ENCODE measurements at regions not wholly inside any gene's neighbourhood (a gene's known extent, or its start where the extent isn't known, plus 50 kb on each side); places are given as distances from the start of the nearest gene placed in this dataset.
"Not testable (repeated sequence)": the region's sequence is repeated elsewhere in the genome, so short reads cannot be mapped to it uniquely, and the experiment has no call there.

DNA sequence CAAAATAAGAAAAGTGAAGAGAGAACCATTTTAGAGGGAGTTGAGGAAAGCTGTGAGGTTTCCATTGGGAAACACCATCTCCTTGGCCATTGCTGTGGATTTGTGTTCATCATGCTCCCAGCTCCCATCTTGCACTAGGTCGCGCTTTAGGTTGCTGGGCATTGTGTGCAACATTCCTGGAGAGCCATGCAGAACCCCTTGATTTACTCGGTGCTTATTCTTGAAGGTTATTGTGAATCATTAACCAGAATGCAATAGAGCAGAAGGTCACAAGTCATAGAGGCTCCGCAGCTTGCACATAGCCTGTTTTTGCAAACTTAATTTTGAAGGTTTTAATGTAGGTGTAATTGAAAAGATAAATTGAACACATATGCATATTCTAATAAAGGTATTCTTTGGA is 239.2 kb upstream of the IL12A start:
- no peak for DNase-seq

DNA sequence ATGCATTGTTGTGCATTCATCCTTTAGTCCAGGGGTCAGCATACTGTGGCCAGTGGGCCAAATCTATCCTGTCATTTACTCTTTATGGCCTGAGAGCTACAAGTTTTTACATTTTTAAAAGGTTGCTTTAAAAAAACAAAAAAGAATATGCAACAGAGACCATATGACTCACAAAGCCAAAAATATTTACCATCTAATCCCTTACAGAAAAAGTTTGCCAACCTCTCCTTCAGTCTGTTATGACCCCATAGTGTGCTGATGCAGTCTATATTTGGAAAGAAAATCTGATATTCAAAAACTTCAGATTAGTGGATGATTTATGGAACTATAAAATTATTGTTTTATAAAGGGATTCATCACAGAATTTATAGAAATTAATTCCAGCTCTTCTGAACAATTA is 237.5 kb upstream of the IL12A start:
- DNase-seq: no peak

DNA sequence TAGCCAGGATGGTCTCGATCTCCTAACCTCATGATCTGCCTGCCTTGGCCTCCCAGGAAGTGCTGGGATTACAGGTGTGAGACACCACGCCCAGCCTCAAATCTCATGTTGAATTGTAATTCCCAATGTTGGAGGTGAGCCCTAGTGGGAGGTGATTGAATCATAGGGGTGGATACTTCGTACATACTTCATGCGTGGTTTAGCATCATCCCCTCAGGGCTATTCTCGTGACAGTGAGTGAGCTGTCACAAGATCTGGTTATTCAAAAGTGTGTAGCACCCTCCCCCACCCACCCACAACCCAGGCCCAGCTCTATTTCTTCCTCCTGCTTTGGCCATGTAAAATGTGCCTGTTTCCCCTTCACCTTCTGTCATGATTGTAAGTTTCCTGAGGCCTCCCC is 236.9 kb upstream of the IL12A start:
- DNase-seq: no peak

DNA sequence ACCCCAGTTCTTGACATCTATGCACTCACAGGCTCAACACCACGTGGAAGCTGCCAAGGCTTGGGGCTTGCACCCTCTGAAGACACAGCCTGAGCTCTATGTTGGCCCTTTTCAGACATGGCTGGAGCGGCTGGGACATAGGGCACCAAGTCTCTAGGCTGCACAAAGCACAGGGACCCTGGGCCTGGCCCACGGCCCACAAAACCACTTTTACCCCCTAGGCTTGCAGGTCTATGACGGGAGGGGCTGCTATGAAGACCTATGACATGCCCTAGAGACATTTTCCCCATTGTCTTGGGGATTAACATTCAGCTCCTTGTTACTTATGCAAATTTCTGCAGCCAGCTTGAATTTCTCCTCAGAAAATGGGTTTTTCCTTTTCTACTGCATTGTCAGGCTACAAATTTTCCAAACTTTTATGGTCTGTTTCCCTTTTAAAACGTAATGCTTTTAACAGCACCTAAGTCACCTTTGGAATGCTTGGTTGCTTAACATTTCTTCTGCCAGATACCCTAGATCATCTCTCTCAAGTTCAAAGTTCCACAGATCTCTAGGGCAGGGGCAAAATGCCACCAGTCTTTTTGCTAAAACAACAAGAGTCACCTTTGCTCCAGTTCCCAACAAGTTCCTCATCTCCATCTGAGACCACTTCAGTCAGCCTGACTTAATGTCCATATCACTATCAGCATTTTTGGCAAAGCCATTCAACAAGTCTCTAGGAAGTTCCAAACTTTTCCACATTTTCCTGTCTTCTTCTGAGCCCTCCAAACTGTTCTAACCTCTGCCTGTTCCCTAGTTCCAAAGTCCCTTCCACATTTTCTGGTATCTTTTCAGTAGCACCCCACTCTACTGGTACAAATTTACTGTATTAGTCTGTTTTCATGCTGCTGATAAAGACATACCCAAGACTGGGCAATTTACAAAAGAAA is 232.1 kb upstream of the IL12A start:
- DNase-seq: not testable (repeated sequence)

DNA sequence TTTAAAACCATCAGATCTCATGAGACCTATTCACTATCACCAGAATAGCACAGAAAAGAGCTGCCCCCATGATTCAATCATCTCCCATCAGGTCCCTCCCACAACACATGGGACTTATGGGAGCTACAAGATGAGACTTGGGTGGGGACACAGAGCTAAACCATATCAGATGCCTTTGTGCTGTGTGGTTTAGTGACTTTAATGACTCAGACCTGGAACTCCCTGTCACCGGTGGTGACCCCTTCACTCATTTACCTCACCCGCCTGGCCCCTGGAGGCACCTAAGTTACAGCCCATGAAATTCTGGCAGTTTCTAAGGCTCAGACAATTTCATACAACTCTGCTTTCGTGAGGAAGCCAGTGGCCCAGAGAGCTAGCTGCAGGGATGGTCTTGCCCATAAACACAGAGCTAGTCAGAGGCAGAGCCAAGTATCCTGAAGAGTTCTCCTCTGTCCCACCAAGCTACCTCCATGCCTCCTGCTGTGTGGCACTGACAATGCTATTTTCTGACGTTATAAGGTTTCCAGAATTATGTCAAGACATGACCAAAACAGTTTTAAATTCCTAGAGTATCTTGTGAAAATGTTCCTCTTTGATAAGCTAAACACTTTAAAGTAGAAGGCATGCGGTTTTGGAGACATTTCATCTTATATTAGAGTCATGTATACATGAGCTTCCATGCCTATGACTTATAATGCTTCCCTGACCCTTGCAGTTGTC is 231.1 kb upstream of the IL12A start:
- DNase-seq: no peak

DNA sequence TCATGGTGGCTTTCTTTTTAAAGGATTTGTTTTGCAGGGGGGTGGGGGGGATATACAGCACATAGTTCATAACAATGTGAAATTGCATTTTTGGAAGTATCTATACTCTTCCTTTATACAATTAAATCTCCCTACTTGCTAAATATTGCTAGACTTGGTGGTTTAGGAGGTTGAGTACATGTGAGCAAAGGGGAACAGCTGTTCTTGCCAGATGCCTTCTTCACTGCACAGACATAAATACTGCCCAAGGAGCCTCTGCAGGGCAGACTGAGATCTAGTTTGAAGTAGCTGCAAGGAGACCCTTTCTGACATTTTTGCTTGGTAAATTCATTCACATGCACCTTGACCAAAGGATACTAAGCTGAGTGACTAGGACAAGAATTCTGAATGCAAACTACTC is 228.6 kb upstream of the IL12A start:
- no peak for DNase-seq

DNA sequence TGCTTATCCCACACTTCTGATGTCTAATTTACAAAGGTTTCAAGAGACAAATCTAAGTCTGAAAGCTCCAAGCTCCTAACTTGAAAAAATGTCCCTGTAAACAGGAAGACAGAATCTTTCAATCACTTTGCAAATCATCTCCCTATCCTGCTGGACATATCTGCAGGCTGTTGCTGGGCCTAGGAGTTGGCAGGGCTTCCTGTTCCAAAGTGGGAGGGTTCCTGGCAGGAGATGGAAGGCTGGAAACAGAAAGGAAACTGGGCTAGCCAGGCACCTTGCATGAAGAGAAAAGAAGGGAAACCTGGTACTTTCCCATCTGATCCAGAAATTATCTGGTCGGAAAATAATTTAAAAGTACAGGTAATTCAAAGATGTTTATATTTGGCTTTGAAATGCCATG is 227.3 kb upstream of the IL12A start:
- no peak for DNase-seq

DNA sequence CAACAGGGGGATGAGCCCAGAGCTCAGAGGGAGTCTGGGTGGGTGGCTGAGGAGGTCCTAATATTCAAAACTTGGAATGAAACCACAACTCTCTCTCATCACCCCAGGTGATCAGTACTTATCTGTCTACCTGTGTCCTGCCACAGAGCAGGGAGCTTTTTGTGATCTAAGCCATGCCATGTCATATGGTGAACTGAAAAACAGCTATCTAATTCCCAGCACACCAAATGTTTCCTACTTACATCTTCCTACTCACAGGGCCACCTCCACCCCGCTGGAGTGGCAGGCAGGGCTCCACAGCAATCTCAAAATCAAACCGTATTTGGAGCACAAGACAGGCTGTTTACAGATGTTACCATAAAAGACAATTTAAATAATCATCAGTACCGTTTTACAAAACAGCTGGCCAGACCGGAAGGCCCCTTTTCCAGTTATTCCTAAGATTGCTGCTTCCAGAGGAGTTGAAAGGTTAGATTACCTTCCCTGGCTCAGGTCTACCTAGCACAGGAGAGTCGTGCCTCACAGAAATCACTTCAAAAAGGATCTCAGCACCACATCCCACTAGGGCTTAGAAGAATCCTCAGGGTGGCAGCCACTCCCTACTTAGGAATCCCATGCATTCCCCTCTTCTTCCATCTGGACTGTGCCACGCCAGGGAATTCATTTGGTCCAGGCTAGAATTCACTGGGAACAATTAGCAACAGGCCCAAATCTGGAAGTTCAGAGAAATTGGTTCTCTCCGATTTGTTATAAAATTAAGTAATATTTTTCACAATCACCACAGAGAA is 226.6 kb upstream of the IL12A start:
- DNase-seq: no peak

DNA sequence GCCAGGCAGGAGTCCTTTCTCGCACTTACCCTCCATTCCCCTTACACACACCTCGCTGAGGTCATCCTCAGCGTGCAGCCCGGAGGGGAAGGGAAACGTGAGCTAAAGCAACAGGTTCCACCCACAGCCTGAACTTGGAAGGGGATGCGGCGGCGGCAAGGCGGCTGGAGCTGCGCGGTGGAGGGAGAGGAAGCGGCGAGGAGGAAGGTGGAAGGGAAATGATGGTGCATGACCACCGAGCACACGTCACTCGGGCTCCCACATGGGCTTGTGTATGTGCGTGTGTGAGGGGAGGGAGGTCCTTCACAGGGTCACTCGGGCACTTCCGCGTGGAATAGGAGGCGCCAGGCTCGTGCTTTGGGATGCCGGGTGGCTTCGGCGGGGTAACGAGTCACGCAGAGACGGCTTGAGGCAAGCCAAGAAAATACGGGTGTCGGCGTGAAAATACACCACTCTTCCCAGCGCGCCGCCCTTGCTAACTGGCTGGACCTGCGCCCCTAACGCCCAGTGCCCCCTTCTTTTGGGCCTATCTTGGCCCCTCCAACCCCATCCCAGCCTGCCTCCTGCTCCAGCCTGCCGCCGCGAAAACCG is 225.5 kb upstream of the IL12A start:
- peak; percentile 18 for DNase-seq

DNA sequence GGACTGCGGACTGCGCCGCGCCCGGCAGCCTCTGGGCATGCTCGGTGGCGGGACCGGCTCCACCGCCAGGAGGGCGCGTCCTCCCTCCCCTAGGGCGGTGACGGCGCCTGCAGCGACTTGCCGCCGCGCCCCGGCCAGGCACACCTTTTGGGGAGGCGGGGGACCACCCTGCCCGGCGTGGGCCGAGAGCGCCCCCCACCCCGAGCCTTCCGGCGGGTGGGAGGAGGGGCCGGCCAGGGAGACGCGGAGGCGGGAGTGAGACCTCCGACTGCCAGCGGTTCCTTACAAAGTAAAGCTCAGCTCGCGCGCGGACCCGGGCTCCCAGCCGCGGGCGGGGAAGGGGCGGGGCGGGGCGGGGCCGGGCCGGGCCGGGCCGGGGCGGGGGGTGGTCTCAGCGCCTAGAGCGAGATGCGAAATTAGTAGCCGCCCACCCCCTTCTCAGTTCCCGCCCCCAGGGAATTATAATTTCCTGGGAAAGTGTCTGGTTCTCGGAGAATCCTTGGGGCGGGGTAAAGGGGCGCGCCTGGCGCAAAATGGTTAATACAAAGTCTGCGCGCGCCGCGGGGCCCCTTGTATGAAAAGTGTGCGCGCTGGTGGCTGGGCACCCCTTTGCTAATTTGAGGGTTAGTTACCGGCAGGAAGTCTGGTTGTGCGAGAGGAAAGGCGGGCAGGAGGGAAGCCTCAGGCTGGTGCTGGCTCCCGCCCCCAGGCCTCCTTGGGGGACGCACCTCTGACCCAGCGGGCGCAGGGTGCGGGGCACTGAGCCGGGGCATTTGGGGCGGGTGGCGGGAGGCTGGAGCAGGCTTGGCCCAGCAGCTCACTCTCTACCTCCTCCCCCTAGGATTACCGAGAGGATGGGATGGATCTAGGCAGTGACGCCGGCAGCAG is 224.8 kb upstream of the IL12A start:
- no peak for DNase-seq

DNA sequence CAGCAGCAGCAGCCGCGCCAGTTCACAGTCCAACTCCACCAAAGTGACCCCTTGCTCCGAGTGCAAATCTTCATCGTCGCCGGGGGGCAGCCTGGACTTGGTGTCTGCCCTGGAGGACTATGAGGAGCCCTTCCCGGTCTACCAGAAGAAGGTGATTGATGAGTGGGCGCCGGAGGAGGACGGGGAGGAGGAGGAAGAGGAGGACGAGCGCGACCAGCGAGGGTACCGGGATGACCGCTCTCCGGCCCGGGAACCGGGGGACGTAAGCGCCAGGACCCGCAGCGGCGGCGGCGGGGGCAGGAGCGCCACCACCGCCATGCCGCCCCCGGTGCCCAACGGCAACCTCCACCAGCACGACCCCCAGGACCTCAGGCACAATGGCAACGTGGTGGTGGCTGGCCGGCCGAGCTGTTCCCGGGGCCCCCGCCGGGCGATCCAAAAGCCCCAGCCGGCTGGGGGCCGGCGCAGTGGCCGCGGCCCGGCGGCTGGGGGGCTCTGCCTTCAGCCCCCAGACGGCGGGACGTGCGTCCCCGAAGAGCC is 224.1 kb upstream of the IL12A start:
- DNase-seq: no peak

DNA sequence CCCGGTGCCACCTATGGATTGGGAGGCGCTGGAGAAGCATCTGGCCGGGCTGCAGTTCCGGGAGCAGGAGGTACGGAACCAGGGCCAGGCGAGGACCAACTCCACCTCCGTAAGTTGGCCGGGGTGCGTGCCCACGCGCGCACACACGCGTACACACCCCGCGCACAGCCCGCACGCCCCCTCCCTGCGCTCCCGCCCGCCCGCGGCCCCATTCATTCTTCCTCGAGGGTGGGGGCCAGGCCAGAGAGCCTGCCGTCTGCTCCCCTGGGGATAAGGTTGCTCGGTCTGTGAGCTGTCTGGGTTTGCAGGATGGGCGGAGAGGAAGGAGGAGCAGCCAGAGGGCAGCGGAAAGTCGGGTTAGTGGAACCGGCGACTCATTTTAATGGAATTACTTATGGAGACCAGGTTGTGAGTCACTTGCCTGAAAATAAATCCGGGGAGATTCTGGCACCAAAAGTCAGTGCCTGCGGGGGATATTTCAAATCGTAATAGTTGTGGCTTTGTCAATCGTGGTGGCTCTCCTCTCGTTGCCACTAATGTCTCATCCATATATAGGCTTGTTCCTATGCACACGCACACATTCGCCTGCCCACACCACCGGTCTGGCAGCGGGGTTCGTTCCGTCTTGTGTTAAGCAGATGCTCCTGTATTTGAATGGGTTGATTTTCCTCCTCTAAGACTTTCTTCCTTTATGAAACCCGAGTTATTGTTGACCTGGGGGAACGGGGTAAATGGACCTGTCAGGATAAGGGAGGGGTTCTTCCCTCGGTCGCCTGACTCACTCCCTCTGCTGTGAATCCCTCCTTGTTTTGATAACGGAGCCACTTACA is 223.4 kb upstream of the IL12A start:
- no peak for DNase-seq

DNA sequence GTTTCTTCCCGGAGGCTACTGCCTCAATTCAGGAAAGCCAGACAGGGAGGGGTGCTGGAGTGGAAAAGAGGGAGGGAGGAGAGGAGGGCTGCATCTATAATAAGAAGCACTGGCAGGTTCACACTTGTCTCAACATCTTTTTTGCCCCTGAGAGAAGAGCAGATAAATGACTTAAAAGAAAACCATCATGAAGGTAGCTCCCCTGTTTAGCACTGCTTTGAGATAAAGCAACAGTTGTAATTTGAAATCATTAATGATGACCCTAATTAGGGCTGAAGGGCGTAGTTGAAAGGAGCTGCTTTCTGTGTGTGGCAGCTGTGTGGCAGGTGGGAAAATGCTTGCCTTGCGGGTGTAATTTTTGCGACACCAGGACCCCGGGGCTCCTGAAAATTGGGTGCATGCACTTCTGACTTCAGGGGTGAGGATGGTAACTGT is 222.8 kb upstream of the IL12A start:
- DNase-seq: no peak

DNA sequence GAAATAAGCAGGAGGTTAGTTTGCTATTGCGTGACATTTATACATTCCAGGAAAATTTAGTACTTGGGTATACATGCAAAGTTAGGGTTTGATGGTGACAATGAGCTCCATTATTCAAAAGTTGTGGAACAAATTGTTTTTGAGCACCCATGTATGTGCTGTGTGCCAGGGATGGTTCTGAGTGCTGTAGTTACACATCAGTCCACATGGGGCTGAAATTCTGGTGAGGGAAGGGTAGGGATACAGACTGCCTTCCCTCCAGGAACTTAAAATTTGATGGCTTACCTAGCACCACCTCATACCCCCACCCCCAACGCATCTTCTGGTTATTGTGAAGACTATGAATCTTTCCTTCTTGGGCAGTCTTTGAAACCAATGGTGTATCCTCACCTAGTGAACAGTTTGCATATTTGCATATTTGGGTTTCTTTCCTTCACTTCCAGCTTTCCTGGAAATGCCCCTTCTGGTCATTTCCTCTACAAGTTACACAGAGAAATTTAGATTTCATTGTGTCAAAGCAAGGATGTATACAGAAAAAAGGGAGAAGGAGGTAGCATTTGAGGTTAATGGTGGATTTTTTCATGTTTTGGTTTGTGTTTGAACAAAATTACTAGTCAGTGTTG is 222.0 kb upstream of the IL12A start:
- no peak for DNase-seq

DNA sequence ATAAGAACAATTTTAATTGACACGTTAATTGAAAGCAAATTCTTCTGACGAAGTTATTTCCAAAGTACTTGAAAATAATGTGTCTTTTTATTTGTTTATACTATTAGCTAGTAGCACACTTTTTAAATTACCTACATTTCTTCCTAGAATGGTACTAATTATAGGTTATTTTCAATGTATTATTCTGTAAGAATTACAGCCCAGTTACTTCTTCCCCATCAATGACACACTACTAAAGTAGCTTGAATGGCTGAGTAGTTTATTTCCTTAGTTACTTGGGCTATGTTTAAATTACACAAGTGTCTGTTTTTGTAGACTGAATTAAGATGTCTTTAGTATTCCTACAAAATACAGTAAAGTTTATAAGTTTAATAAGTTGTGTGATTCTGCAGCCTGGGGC is 217.6 kb upstream of the IL12A start:
- DNase-seq: no peak

DNA sequence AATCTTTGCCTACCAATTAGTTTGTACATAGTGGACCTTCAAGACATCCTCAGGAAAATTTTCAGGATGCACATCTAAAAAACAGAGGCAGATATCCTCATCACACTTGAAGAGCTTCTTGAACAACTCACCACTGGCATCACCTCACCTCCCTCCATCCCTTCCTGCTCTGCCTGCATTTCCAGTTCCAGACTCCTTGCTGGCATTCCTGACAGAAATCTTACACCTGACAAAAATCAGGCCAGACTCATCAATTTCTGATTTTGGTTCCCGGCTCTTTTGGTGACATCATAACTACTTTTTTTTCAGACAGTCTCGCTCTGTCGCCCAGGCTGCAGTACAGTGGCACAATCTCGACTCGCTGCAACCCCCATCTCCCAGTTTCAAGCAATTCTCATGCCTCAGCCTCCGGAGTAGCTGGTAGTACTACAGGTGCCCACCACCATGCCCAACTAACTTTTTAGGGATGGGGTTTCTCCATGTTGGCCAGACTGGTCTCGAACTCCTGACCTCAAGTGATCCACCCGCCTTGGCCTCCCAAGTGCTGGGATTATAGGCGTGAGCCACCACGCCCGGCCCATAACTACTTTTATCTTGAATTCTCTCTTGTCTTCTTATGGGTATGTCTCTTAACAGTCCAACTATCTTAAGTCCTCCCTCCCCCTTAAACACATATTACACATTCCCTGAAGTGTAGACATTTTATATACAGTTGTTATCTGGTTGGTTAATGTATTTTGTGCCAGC is 216.6 kb upstream of the IL12A start:
- DNase-seq: no peak

DNA sequence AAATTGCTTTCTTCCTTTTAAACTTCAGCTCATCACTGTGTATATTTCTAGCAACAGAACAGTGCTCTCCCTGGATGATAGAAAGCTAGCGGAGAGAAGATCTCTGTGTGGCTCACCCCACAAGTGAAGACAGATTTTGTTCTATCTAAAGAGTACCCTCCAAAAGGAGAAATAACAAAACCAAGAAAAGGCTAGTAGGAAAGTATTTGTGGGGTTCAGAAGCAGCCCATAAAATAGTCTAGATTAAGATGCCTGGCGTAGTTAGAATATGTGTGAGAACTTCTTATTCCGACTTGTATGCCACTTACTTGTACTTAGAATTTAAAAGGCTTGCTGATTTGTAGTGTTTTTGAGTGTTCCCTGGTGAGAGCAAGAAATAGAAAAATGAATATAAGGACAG is 214.9 kb upstream of the IL12A start:
- no peak for DNase-seq

DNA sequence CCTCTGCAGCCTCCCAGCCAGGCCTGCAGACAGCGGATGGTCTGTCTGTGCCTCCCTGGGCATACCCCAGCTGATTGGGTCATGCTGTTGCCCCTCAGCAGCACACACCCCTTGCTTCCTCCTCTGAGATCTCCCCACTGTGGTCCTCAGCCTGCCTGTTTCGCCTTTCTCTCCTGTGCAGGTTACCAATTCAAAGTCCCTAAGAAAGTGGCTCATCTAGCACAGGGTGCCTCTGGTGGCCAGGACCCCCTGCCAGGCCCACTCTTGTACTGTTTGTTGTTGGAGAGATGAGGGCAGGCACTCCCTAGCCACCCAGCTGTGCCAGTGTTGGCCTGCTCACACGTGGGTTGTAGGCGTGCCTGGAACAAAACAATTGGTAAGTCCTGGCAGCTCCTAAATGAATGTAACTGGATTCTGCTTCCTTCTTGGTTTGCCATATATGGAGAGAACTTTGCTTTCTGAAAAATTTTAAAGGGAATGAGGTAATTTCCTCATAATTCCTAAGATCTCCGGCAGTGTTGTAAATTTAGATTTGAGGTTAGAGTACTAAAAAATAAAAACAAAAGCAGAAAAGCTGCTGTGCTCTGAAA is 213.2 kb upstream of the IL12A start:
- DNase-seq: no peak

DNA sequence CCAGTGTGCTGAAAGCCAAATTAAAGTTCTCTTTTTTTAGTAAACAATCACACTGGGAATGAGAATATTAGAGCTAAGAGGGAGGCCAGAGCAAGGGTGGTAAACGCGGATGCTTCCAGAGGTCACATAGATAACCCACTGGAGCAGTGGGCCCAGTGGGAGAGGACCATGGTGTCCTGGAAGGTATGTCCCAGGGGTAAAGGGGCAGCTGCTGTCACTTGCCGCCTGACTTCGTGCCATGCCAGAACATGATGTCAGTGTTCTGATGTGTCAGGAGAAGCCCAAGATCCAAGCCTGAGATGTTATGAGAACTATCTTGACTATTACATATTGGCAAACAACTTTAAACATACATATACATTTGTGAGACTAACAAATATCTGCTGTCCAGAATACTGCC is 211.9 kb upstream of the IL12A start:
- no peak for DNase-seq

Data from CD4-positive, alpha-beta T cell treated with Interleukin-10 for 1 hour (primary cell).